ENCODE measurements at regions not wholly inside any gene's neighbourhood (a gene's known extent, or its start where the extent isn't known, plus 50 kb on each side); places are given as distances from the start of the nearest gene placed in this dataset.

DNA sequence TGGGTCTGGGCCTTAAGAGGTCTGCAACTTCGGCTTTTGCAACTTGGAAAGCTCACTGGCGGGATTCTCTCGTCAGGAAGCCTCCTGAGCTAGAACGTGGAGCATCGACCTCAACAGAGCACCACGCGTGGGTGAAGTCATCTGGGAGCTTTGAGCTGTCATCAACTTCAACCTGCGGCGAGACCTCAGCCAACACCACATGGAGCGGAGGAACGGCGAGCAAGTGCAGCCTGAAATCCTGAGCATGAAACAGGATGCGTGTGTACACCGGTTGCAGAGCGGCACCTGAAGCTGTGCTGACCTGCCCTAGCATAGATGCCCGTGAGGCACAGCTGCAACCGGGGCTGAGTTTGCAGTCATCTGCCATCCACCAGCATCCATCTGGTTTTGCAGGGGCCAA is 295.7 kb upstream of the SHH start:
- intact Hi-C loops (cut with micrococcal nuclease): no loop called here

DNA sequence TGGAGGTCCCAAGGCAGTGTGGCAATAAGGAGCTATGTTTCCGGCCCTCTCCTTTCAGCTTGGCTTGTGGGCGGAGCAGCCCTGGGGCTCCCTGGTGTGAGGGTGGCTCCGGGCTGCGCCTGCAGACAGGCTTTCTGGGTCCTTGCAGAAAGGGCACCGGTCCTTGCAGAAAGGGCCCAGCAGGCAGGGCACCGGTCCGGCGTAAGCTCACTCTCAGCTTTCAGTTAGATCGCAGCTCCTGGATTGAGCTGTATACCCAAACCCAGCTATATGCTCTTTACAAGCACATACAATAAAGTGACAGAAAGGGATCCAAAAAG is 293.8 kb upstream of the SHH start:
- intact Hi-C loops (cut with micrococcal nuclease): no loop called here

DNA sequence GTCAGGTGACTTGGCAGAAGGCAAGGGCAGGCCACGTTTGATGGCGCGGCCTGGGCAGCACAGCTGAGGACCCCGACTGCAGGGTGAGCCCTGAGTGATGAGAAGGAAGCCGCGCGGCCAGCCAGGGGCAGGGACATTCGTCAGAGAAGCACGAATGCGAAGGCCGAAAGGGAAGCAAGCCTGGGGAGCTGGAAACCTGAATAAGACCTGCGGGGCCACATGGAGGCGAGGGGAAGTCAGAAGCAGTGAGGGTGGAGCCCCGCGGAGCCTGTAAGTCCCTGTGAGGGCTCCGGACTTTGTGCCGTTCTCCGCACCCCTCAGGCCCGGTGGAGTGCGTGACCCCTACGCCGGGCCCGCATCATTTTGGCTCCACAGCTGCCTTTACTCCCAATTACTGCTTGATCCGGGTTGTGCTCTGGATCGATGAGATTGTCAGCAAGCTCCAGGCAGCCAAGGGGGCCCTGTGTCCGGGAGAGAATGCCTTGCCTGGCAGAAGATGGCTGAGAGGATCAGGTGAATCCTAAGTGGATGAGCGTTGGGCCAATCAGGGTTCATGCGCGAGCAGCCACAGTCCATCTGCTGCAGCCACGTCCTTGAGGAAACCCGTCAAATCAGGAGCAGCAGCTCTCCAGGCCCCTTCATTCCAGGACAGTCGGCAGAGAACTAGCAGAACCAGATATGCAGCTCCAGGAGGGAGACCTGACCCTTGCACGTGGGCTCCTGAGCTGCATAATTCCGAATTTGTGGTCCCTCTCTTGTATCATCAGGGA is 293.3 kb upstream of the SHH start:
- intact Hi-C loops (cut with micrococcal nuclease): no loop called here

DNA sequence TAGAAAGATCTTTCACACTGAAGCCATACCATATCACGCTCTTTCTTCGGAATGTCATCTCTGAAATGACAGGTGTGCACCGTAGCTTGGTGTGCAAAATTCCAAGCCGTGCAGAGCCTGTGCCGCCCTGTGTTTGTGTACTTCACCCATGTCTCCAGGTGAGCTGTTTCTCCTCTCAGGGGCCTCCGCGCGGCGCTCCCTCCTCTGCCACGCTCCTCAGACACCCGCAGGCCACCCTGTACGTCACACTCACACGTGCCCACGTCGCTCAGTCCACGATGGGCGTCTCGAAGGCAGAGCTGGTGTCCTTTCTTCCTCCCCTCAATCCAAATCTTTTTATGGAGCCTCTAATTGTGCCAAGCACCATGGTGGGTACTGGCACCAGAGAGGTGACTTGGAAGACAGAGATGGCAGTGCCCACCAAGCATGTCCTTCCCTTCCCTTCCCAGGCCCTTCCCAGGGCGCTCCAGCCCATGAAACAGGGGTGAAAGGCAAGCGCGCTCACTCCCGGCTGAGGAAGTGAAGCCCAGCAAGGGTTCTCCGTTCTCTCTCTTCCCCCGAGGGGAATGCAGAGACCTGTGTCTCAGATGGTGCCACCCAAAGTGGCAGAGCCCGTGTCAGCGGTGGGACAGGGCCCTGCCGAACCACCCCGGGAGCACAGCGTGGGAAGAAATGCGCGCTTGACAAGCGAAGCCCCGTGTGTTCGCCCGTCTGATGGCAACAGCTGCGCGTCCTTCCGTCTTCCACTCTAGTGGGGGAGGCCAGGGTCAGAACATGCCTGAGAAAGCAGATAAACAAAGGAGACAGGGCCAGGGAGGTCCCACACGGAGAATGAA is 292.5 kb upstream of the SHH start:
- intact Hi-C loops (cut with micrococcal nuclease): no loop called here

DNA sequence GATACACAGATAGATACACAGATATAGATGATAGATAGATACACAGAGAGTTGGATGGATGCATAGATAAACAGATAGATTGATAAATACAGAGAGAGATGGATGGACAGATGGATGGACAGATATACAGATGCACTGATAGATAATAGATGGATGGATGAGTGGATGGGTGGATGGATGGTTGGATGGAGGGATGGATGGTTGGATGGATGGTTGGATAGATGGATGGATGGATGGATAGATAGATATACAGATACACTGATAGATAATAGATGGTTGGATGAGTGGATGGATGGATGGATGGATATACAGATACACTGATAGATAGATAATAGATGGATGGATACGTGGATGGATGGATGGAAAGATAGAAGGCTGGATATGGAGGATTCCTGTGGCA is 290.0 kb upstream of the SHH start:
- intact Hi-C loops (cut with micrococcal nuclease): no loop called here

DNA sequence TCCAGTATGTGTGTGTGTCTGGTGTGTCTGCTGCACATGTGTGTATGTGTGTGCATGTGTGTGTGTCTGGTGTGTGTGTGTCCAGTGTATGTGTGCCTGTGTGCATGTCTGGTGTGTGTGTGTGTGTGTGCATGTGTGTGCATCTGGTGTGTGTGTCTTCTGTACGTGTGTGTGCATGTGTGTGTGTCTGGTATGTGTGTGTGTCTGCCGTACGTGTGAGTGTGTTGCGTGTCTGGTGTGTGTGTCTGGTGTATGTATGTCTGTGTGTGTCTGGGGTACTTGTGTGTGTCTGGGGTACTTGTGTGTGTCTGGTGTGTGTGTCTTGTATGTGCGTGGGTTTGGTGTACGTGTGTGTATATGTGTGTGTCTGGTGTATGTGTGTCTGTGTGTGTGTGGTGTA is 289.1 kb upstream of the SHH start:
- intact Hi-C loops (cut with micrococcal nuclease): no loop called here

DNA sequence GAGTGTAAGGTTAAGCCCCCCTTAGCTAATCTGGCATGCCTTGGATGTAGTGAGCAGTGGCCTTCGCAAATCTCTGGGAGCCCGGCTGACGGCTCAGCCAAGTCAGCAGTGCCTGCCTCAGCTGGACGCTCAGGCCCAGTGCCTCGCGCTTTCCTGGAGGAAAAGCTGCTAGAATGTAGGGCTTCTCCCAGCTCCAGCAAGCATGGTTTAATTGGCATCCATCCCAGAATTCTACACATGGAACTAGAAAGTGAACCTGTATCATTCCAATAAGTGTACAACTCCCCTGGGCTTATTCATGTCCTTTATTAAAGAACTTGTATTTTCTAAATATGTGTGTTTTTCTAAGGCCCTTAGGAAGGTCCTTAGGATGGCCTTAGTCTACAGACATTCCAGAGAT is 287.8 kb upstream of the SHH start:
- intact Hi-C loops (cut with micrococcal nuclease): no loop called here

DNA sequence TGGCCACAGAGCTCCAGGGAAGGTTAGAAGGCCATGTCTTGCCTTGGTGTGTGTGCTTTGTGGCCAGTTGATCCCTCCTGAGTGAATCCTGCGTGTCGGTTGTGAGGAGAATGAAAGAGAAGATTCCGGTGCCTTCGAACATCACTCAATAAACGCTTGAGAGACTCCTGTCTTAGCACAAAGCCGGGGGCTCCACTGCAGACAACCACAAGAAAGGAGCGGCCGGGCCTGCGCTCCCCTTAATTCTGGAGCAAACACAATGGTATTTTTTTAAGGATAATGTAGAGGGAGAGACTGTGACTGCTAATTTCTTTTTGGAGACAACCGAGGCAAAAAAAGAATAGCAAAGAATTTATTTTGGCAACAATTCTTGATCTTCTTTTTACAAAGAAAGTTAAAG is 286.8 kb upstream of the SHH start:
- intact Hi-C loops (cut with micrococcal nuclease): no loop called here

DNA sequence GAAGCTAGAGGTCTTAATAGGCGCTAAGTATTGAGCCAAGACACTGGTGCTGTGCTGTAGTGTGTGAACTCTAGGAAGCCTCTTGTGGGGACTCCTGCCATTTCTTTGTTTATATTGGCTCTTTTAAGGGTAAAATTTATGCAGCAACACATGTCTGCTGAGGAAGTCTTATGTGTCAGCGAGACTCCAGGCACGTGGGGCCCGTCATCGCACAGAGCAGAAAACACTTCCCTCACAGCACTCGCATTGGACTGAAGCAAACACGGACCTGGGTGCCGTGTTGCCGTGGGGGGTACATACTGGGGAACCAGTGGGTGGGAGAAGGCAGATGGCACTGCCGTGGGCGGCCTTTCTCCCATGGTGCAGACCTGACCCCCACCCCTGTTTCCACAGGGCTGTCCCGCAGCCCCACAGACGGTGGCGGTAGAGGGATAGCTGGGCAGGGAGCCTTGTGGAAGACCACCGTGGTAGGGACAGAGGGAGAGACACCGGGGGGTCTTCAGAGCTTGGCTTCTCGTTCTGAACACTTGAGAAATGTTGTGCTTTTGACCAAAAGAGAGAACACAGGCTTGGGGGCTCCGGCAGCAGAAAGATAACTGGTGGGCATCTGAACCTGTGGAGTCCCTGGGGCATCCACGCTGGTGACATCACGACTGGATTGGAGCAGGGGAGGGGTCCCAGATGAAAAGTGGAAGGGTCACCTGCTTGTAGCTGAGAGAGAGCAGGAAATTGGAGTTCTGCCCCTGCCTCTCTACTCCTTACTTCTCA is 284.7 kb upstream of the SHH start:
- intact Hi-C loops (cut with micrococcal nuclease): no loop called here

DNA sequence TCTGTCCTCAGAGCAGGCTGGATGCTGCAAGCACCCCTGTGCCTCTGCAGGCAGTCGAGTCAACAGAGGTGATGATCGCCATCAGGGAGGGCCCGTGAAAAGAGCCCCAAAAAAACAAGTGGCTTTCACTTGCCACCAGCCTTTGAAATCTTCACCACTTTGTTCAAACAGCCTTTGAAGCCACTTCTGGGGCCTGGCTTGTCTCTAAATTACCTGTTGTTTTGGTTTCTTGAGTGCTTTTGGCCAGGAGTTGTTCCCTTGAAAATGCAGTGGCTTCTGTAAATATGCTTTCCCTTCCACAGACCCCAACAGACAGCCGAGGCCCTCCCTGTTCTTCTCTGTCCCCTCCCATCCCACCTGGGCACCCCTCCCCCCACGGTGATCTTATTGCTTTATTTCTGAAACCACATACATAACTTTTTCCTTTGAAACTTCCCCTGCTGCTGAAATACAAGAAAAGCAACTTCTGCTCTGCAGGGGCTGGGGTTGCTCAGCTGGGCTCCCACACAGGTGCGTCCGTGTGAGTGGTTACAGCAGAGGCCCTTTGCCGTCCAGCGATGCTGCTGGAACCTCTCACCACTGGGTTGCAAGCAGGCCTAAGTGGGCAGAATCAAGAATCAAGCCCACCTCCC is 283.8 kb upstream of the SHH start:
- intact Hi-C loops (cut with micrococcal nuclease): no loop called here

DNA sequence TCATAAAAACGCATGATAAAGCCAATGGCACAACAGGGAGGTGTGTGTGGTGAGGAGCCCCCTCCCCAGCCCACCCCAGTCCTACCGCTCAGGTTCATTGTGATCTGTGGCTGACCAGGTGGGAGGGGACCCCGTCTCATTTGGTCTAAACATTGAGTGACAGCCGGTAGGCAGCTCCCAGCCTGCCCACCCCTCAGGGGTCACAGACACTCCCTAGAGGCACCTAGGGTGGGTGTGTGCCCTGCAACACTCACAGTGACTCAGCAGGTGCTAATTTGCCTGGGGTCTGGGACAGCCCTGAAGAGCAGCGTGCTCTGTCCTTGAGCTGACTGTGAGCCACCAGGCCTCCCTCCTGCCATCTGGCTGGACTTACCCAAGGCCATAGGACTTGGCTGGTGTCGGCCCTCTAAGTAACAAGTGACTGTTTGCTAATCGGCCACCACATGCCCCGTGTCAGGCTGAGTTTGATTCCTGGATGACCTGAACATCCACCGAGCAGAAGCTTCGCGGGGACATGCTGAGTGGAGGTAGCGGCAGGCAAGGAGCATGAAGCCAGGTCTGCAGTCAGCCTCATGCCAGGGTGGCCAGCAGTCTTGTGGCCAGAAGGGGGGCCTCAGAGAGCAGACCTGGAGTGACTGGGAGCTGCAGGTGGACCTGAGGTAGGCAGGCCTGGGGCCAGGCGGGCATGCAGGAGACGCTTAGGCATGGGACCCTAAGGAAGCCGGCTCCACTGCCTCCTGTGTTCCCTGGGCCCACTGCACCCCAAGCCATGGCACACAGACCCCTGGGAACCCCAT is 282.3 kb upstream of the SHH start:
- intact Hi-C loops (cut with micrococcal nuclease): no loop called here

DNA sequence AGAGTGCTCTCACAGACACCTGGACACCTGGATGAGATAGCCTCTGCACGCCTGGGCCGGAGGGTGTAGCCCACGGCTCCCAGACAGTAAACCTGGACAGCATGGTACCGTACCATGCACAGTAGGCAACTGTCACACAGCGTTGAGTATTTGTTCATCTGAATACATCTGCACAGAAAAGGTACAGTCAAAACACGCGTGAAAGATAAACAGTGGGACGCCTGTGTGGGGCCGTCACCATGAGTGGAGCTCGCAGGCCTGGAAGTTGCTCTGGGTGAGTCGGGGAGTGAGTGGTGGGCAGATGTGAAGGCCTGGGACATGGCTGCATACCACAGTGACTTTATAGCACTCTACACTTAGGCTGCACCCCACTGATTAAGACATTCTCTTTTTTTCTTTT is 280.0 kb upstream of the SHH start:
- intact Hi-C loops (cut with micrococcal nuclease): no loop called here

DNA sequence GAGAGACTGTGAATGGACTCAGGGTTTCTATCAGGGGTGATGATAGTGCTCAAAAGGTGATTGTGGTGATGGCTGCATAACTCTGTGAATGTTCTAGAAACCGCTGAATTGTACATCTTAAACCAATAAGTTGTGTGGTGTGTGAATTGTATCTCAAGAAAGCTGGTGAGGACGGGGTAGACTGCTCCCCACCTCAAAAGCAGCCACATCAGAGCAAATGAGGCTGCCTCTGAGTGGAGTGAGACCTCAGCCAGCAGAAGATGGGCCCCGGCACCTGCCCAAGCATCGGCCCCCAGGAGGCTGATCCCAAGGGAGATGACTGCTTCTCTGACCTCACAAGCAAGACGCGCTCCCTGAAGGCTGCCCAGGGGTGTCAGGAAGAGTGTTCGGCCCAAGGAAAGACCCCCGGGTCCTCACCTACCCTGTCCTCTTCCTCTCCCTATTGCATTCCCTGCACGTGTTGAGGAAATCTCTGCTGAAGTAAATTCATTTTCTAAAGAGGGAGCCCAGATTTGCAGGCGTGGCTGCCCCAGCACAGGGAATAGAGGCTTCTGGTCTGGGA is 279.3 kb upstream of the SHH start:
- intact Hi-C loops (cut with micrococcal nuclease): no loop called here

DNA sequence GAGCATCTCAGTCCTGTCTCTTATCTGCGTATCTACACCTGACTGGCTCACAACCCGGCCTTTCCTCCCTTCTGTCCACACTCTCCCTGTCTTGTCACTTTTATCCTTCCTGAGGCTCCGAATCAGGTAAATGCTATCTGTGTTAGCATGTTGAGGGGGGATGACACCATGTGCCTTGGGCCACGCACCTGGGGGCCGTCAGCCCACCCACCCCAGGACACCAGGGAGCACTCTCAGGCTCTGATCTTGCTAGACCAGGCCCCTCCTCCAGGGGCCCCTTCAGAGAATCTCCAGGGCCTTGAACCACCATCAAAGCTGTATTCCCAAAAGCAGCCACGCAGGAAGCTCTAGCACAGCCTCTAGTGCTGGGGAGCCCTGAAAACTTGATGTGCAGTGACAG is 278.7 kb upstream of the SHH start:
- intact Hi-C loops (cut with micrococcal nuclease): no loop called here

DNA sequence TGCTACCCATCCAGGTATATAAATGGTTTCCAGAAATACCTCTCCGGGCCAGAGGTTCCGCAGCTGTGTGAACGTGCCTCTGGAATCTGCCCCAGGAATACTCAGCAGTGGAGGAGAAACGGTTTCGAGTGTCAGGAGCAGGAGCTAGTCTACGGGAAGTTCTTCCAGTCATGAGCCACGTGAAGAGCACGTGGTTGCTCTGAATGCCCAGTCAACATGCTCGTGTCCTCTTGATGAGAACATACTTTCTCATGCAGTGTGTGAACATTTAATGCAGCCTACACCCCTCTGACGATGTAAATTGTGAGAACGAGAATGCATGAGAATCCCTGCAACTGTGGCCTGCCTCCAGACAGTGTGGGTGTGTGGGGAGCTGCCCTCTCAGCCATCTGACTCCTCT is 277.0 kb upstream of the SHH start:
- intact Hi-C loops (cut with micrococcal nuclease): no loop called here

DNA sequence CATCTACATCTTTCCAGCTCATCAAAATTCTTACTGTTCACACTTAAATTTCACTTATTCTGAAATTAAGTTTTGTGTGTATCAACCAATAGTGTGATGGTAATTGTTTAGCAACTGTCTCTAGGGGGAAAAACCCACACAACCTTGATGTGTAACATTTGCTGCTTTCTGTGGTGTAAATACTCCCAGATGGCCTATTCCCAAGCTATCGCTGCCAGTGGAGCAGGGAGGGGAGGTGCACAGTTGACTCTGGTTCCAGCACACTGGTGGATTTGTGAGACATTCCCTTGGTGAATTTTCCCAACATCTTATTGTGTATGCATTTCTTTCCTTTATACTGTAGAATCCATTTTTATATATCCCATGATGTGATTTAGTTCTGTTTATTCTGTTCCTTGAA is 275.9 kb upstream of the SHH start:
- intact Hi-C loops (cut with micrococcal nuclease): no loop called here

DNA sequence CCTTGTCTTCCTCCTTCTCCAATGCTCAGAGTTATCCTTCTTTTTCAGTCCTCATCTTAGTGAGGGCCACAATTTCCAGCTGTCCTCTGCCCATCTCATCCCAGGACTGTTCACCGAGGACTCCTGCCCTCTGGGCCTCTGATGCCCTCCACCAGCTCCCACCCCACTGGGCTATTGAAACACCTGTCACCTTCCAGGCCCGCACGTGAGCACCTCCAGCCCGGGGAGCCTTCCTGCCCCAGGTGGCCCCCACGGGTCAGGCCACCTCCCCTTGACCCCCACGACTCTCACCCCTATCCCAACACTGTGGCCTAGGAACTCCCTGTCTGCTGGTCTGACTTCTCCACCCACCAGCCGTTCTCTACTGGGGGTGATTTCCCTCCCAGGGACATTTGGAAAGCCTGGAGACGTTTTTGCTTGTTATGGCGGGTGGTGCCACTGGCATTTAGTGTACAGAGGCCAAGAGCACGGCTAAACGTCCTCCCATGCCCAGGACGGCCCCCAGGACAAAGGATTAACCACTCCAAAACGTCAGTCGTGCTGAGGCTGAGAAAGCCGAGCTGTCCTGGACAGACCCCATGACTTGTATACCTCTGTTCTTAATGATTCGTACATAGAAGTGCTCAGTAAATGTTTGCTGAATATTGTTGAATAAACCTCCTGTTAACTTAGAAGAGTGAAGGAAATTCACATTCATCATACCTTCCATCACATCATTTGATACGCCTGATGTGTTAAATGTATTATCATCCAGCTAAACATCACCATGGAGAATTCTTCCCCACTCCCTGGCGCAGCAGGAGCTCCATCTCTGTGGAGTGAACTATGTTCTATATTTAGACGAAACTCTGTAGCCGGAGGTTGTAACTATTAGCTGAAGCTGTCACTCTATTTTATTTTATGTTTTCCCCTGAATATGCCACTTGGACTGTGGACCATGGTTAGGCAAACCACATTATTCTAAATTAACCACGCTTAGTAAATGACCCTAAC is 270.1 kb upstream of the SHH start:
- intact Hi-C loops (cut with micrococcal nuclease): no loop called here

DNA sequence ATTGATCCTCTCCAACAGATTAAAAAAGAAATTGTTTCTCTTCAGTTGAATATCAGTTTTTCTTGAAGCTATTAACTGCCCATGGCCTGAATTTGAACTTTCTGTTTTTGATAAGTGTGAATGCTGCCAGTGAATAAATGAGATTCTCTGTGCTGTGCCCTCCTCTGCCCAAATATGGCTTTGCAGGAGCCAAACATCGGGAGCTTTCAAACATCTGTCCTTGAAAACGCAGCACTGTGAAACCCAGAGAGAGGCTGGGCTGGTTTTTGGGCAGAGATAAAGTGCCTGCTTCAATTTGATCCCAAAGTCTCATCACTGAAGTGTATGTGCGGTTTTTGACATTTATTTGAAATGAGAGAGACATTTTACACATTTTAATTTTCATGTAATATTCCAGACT is 268.3 kb upstream of the SHH start:
- intact Hi-C loops (cut with micrococcal nuclease): no loop called here

DNA sequence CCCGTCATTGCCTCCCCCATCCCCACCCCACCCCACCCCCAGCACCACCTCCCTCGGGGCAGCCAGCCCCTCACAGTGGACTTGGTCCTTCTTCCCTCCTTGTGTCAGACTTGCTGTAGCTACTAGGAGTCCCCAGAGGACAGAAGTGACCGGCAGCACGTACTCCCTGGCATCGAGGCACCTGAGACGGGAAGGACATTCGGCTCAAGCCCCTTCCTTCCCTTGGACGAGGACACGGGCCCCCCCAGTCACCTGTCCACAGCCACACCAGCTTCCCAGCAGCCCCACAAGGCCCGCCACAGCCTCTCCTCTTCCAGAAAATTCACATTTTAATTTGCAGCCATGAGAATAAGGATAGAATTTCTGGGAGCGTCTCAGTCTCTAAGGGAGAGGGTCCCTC is 267.8 kb upstream of the SHH start:
- intact Hi-C loops (cut with micrococcal nuclease): no loop called here

DNA sequence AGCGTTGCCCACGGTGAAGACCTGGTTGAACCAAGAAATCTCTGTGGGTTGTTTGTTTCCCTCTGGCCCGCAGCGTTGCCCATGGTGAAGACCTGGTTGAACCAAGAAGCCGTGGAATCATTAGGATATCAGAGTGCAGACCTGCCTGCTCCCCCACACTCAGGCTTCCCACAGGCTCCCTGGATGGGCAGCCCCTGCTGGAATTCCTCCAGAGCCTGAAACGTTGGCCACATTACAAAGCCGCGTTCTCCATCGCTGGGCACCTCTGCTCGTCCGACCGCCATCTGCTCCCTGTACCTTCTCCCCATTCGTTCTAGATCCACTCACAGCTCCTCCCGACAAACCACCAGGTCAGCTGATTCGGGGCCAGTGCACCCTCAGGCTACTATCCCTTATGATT is 266.9 kb upstream of the SHH start:
- intact Hi-C loops (cut with micrococcal nuclease): no loop called here
